Bronchial epithelial cell (primary cell): ENCODE measurements at regions not wholly inside any gene's neighbourhood (a gene's known extent, or its start where the extent isn't known, plus 50 kb on each side); places are given as distances from the start of the nearest gene placed in this dataset.

ENCODE experiments used
- DNase-seq: peaks from one replicate; pipeline ENCODE4 v3.0.0-alpha.2; 2010; ENCODE audit warnings: low read depth
- FAIRE-seq: peaks from 2 replicates; lab custom pipeline; 2011; peaks lifted over from hg19 to GRCh38; lab: Jason Lieb, UNC
- H3K27me3 ChIP-seq: 2 replicates; pipeline ENCODE4 v1.5.1; 2011; ENCODE audit warnings: low read length; ENCODE audit not compliant: control insufficient read depth, insufficient read depth
- H3K36me3 ChIP-seq: 2 replicates; pipeline ENCODE4 v1.5.1; 2011; ENCODE audit warnings: low read length; ENCODE audit not compliant: control insufficient read depth, insufficient read depth
- H3K4me3 ChIP-seq: 2 replicates; pipeline ENCODE4 v1.5.1; 2011; ENCODE audit warnings: mild to moderate bottlenecking, low read depth, low read length, control low read depth
- CTCF ChIP-seq: IDR thresholded peaks from 2 replicates; pipeline ENCODE4 v1.5.1; 2011; ENCODE audit warnings: mild to moderate bottlenecking, moderate library complexity, low read length, control low read depth, inconsistent platforms; ENCODE audit not compliant: insufficient read depth, severe bottlenecking

- Histone ChIP-seq H3K36me3 (no peaks in the 10 kb centered on the region), H3K27me3 (no peaks in the 10 kb centered on the region), H3K4me3 (no peak overlapping the region)
- FAIRE-seq (no peak), DNase-seq (no peak)
- TF ChIP-seq CTCF, result no peak
Observed at GRCh38 chr12:53827306-53827705, 75.5 kb upstream of the CISTR start.

GRCh38 chr12:53828598-53828997 is 76.8 kb upstream of the CISTR start:
- peaks cover 3% of the 10 kb centered on the region for H3K27me3 ChIP-seq
- no peak for DNase-seq
- H3K36me3 ChIP-seq, result no peaks in the 10 kb centered on the region
- no peak overlapping the region for H3K4me3 ChIP-seq
- no peak for TF ChIP-seq CTCF
- FAIRE-seq, result no peak

- TF ChIP-seq CTCF, result no peak
- FAIRE-seq (no peak), DNase-seq (no peak)
- peaks cover 6% of the 10 kb centered on the region for H3K27me3 ChIP-seq
- no peak overlapping the region for H3K4me3 ChIP-seq
- H3K36me3 ChIP-seq, result no peaks in the 10 kb centered on the region
Observed at GRCh38 chr12:53829130-53829819, 77.5 kb upstream of the CISTR start.

GRCh38 chr12:53830631-53831030 is 78.9 kb upstream of the CISTR start:
- H3K4me3 ChIP-seq, result no peak overlapping the region
- H3K36me3 ChIP-seq, result no peaks in the 10 kb centered on the region
- FAIRE-seq (no peak), DNase-seq (no peak)
- no peak for TF ChIP-seq CTCF
- H3K27me3 ChIP-seq, result peaks cover 9% of the 10 kb centered on the region

GRCh38 chr12:53836119-53836655 is 84.4 kb upstream of the CISTR start:
- no peak for TF ChIP-seq CTCF
- FAIRE-seq, result no peak
- Histone ChIP-seq H3K4me3 (no peak overlapping the region), H3K27me3 (peaks cover 12% of the 10 kb centered on the region), H3K36me3 (no peaks in the 10 kb centered on the region)
- no peak for DNase-seq

- Histone ChIP-seq H3K36me3 (no peaks in the 10 kb centered on the region), H3K27me3 (peaks cover 8% of the 10 kb centered on the region), H3K4me3 (no peak overlapping the region)
- DNase-seq (no peak), FAIRE-seq (no peak)
- no peak for TF ChIP-seq CTCF
Observed at GRCh38 chr12:53838978-53839377, 87.2 kb upstream of the CISTR start.
